IPS-NIHi7 (cell line): ENCODE measurements at regions not wholly inside any gene's neighbourhood (a gene's known extent, or its start where the extent isn't known, plus 50 kb on each side); places are given as distances from the start of the nearest gene placed in this dataset.

Experiments
- DNase-seq: peaks from one replicate; pipeline ENCODE4 v3.0.0; 2012; ENCODE audit warnings: mixed read lengths; ENCODE audit errors: extremely low spot score

- no peak for DNase-seq
Measured at GRCh38 chr3:187822402-187822801, 77.1 kb upstream of the BCL6 start.

DNA sequence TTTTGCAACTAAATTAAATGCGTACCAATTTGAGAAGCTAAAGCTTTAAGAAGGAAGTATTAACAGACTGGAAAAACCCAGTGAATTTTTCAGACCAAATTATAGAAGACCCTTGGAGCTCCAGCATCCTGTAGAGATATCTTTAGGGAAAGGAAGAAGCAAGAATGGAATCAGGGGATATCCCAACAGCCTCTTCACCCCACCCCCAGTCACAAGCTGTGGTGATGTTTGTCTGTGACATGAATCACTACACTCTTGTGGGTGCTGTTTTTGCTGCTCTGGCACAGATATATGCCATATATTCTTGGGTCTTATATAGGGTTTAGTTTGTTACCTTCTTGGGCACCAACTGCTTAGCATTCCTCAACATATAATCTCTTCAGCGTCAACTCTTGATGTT is 78.5 kb upstream of the BCL6 start:
- no peak for DNase-seq

- DNase-seq = no peak
Measured at GRCh38 chr3:187827723-187828122, 82.5 kb upstream of the BCL6 start.

DNA sequence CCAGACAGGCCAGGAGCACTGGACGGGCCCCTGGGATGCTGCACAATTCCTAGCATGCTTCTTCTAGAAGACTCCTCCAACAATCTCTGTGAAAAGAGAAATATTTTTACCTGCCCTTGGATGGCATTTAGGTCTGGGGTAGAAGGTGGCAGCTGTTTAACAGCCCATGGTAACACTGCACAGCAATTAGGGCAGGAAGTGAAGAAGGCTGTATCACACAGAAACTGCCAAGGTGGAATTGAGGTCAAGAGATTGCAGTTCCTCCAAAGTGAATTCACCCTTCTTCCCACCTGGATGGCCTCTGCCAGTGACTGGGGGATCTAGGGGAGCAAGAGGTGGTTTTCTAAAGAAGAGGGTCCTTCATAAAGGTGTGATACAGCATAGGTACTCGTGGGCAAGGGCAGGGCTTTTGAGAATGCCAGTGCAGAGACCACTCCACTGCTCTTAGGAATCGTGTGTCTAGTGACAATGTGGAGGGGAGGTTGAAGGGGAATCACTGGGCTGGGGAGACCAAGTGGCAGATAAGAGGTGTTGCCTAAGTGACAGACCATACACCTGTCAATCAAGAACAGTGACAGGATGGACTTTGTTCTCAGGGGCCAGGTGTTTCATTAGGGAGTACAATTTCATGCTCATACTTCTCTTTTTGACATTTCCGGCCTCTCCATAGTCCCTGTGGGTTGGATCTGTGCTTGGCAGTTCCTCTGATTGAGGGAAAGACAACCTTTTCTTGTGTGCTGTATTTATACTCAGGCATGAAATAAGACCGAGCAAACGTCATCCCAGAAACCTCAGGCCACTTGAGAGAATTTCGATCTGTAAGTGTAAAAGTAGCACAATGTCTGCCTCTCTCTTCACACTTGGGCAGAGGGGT is 83.5 kb upstream of the BCL6 start:
- no peak for DNase-seq

GRCh38 chr3:187830181-187830580 is 84.9 kb upstream of the BCL6 start:
- no peak for DNase-seq

DNA sequence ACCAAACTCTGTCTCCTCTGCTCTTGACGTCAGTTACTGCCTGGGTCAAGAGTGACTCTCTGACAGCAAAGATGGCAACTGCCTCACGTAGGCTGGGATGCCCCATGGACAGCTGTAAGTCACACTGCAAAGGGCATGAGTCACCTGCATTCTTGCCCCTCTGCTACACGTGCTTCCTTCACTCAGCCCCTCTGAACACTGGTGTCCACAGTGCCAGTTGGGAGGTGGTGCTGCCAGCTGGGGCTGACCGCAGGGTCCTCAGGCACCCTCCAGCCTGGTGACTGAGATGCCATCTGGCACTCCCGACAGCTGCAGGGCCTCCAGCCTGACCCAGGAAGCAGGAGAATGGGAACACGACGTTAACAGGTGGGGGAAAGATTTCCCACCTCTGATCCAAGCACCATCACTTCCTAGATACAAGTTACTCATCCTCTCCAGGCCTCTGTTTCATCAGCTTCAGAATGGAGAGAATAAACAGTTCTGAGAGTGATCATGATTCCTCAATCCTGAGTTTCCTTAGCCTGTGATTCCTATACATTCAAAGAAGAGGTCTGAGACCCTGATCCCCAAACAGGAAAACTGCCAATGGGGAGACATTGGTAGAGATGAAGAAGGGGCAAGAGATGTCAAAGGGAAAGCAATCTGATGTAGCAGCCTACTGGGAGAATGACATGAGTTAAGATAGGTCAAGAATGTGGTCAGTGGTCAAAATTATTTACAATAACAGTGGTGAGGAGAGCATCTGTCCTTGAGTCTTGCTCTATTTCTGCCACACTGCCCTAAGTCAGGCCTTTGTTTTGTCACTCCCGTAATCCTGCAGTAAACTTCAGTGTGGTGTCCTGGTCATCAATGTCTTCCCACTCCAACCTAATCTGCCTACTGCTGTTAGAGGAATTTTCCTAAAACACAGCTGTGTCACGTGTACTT is 86.1 kb upstream of the BCL6 start:
- no peak for DNase-seq

DNA sequence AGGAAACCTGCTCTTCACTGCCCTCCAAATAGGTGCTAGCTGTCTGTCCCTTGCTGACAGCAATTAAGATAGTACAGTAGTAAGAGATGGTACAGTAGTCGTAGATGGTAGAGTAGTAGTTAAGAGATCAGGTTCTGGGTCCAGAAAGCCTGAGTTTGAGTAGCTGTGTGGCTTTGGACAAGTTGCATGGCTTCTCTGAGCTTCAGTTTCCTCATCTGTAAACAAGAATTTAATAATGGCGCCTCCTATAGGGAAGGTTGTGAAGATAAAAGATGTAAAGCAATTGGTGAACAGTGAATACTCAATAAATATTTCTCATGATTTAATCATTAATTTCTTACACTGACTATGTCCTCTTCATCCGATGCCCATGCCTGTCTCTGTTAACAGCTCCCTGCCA is 86.9 kb upstream of the BCL6 start:
- DNase-seq = no peak

- DNase-seq = no peak
Measured at GRCh38 chr3:187833375-187833774, 88.1 kb upstream of the BCL6 start.

DNA sequence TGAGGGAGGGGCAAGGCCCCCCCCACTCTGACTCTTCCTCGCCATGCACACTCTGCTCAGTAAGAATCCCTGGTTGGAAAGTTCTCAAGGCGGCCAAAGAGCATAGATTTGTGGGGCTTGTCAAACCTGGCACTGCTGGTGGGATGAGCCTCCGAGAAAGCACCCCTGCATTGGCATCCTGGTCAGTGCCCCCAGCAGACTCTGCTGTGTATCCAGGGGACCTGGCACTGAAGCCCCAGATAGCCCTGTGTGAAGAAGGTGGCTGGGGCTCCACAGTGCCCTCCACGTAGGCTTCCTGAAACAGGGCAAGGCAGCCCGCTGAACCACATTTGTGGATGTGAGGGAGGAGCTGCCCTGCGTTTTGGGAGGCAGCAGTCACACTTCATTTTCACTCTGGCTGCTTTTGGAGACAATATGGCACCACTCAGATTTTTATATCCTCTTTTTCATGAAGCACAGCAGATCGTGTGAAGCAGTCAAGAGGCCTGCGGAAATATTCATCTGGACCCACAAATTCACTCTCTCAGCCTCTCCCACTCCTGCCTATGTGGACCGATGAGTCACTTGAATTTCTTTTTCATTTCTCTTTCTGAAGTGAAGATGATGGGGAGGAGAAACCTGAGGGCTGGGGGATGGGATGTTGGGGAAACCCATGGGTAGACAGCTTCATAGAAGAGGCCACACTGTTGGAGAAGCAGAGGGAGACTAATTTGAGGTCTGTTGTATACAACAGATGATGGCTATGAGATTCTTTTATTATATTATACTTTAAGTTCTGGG is 88.7 kb upstream of the BCL6 start:
- DNase-seq = no peak

DNA sequence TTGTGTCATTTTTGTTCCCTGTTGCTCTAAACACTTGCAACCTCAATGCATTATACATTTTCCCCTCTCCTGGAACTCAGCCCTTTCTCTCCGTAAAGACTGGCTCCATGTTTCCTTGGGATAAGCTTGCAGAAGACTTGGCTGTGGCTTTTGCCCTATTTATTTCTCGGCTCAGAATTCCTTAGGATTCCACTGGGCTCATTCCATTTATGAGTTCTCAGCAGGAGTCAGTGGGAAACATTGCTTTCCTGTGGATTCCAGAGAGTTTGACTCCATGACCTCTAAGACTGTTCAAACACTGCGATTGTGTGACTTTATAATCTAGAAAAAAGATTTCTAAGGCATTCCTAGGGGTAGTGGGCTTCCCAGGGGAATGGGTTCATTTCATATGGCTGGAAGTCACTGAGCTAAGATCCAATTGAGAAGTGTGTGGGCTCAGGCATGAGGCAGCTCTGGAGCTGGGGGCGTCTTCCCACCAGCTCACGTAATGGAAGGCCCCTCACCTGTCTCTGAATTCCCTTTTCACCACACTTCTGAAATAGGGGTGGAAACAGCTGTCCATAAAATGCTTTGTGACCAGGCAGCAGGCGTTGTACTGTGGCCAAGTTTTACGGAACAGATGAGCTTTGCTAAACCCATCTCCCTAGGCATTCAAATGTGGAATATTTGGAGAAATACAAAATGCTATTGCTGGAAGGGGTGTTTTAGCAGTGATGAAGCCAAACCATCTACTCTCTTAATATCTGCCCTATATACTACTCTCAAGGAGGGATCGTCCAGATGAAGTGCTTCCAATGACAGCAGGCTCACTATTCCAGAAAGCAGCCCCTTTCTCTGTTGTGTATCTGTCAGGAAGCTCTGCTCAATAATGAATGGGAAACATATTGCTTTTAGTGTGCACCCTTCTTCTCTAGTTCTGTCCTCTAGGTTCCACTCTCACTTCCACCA is 91.8 kb upstream of the BCL6 start:
- DNase-seq = no peak

DNA sequence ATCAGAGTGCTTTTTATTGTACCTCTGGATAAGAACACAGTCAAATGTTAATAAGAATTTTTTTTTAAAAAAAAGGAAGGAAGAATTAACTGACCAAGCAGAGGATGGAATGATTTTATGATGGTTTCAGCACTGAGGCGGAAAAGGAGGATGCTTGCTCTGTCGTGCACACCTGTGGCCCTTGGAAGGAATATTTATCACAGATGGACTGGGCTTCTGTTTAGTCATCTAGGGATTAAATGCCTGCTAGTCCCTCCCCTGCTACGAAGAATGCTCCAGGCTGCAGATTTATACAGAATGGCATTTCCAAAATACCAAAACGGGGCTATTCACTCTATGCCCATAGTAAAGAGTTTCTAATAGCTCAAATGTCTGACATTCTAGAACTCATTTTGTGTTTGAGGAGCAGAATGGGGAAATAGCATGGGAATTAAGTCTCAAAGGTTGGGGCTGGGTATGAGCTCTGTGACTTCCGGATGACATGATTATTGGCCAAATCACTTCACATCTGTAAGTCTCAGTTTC is 92.8 kb upstream of the BCL6 start:
- DNase-seq = no peak

- DNase-seq = no peak
Measured at GRCh38 chr3:187839422-187839821, 94.2 kb upstream of the BCL6 start.

DNA sequence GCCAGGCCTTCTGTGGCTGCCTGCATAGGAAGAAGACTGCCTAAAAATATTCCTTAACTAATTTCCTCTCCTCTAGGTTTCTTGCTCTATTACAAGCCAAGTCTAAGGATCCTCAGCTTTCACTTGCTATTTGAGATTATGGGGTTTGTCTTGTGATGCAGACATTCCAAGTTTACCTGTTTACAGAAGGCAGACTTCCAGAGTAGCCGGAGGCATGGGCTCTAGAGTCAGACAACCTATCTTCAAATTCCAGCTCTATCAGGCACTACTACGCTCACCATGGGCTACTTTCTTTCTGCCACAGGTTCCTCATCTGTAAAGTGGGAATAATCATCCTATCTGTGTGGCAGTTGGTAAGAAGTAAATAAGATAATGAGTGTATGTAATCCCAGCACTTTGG is 95.6 kb upstream of the BCL6 start:
- DNase-seq = no peak

DNA sequence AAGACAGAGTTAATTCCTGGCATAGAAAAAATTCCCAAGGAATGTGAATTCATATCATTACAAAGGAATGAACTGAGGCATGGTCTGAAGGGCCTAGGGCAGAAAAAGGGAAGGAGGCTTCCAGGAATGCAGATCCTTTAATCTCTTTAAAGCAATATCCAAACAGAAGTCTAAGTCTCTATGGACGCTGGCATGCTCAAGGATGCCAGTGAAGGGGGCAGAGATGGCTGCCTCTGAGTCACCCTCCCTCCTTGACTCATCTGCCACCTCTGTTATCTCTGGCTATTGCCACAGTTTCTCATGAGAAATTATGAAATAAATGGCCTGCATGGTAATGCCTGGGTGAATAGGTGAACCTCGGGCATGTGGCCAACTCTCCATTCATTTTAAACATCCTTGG is 96.3 kb upstream of the BCL6 start:
- no peak for DNase-seq

GRCh38 chr3:187843654-187844053 is 98.4 kb upstream of the BCL6 start:
- no peak for DNase-seq

DNA sequence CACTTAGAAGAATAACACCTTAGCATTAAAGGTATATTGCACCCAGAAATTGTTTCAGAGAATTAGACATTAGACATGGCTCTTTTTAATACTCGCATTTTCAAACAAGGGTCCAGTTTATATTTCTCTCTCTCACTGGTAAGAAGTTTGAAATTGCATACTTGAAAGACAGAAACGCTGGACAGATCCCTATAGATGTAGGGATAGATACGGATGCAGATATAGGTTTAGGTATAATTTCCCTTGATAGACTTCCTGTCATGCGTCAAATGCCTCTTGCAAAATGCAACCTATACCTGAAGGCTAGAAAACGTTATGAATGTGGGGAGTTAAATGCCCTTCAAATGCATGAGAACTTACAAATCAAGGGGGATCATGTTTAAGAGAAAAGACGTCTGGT is 99.4 kb upstream of the BCL6 start:
- no peak for DNase-seq

DNA sequence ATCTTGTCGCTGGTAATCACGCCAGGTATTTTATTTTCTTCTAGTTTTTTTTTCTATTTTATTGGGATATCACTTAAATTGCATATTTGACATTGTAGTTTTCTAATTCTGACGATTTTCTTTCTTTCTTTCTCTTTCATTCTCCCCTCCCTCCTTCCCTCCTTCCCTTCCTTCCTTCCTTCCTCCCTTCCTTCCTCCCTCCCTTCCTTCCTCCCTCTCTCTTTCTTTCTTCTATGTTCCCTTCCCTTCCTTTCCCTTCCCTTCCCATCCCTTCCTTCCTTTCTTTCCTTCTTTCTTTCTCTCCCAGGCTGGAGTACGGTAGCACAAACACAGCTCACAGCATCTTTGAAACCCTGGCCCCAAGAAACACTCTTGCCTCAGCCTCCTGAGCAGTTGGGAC is 100.6 kb upstream of the BCL6 start:
- DNase-seq = no peak

- DNase-seq = no peak
Measured at GRCh38 chr3:187848401-187848800, 103.1 kb upstream of the BCL6 start.

DNA sequence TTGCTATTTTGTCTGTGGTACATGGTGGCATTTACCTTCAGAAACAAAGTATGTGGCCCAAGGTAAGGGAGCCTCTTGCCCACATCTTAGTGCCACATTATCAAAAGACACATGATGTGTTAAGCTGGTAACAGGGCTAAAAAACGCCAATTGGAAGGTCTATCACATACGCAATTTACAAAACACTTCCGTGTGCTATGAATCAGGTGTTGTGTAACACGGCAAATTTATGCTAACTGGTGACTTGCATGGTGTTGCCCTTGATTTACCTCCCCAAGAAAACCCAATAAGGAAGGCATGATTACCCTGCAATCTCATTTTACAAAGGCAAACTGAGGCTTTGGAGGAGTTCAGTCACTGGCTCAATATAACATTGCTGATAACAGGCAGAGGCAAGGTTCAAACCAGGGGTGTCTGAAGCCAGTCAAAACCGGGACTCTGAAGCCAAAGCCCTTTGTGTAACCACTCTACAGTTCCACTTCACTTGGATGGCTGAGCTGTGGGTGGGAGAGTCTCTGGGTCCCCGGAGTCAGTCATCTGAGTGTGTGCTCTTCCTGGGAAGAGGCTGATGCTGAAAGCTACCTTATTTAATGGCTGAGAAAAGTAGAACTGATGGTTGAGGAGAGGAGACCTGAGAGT is 103.9 kb upstream of the BCL6 start:
- no peak for DNase-seq

- no peak for DNase-seq
Measured at GRCh38 chr3:187850258-187850921, 105.1 kb upstream of the BCL6 start.
